ENCODE measurements at regions not wholly inside any gene's neighbourhood (a gene's known extent, or its start where the extent isn't known, plus 50 kb on each side); places are given as distances from the start of the nearest gene placed in this dataset.

DNA sequence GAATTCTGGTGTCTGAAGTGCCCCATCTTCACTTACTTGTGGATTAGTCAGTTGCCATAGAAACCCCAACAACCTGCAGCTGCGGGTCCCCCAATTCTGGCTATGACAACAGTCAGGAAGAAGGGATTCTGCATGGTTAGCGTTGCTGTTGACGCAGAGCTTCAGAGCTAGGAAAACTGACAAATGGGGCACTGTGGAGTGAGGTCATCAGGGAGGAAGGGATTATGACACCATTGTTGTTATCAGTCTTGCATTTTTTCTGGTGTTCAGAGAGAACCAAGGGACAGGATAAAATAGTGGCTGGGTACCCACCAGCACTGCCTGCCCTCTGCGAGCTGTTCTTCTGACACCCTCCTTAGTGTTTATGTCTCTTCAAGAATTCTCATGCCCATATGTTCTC, 367.7 kb upstream of the ARRDC4 start:
- TF ChIP-seq, protein P1, sequence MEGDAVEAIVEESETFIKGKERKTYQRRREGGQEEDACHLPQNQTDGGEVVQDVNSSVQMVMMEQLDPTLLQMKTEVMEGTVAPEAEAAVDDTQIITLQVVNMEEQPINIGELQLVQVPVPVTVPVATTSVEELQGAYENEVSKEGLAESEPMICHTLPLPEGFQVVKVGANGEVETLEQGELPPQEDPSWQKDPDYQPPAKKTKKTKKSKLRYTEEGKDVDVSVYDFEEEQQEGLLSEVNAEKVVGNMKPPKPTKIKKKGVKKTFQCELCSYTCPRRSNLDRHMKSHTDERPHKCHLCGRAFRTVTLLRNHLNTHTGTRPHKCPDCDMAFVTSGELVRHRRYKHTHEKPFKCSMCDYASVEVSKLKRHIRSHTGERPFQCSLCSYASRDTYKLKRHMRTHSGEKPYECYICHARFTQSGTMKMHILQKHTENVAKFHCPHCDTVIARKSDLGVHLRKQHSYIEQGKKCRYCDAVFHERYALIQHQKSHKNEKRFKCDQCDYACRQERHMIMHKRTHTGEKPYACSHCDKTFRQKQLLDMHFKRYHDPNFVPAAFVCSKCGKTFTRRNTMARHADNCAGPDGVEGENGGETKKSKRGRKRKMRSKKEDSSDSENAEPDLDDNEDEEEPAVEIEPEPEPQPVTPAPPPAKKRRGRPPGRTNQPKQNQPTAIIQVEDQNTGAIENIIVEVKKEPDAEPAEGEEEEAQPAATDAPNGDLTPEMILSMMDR (IDR thresholded peaks at IDR 0.05), result no peak
- no peak for TF ChIP-seq POLR2A (IDR thresholded peaks at IDR 0.05)
